HL-60 (cell line): ENCODE measurements at regions not wholly inside any gene's neighbourhood (a gene's known extent, or its start where the extent isn't known, plus 50 kb on each side); places are given as distances from the start of the nearest gene placed in this dataset.

Experiments
- DNase-seq, 2 experiments: peaks; one replicate each; pipeline ENCODE4 v3.0.0-alpha.2; 2010 to 2020; ENCODE audit warnings: low read depth in 1 of 2, low spot score in 1 of 2
- H3K27ac ChIP-seq: fragments of 250-450 bp; sonication (Bioruptor Pico); replicated peaks from 2 replicates; pipeline ENCODE4 v1.5.1; 2020; ENCODE audit warnings: mild to moderate bottlenecking, moderate library complexity
- H3K27me3 ChIP-seq: fragments of 250-450 bp; sonication (Bioruptor Pico); 2 replicates; pipeline ENCODE4 v1.5.1; 2021; ENCODE audit warnings: mild to moderate bottlenecking, moderate library complexity; ENCODE audit not compliant: insufficient read depth, poor library complexity, severe bottlenecking
- H3K4me3 ChIP-seq: replicated peaks from 2 replicates; pipeline ENCODE4 v1.5.1; 2011; ENCODE audit warnings: mild to moderate bottlenecking, control low read depth, low read length; ENCODE audit not compliant: insufficient read depth
- CTCF ChIP-seq: IDR thresholded peaks from one replicate; pipeline ENCODE4 v1.5.1; 2011; ENCODE audit warnings: low read length, control low read depth, inconsistent platforms; ENCODE audit not compliant: insufficient read depth
- GABPA ChIP-seq: IDR thresholded peaks from 2 replicates; pipeline ENCODE4 v1.6.1; 2012; ENCODE audit warnings: low read depth
- POLR2AphosphoS5 ChIP-seq: IDR thresholded peaks from 2 replicates; pipeline ENCODE4 v1.6.1; 2012; ENCODE audit warnings: low read depth
- REST ChIP-seq: IDR thresholded peaks from 2 replicates; pipeline ENCODE4 v1.6.1; 2012; ENCODE audit warnings: low read depth; ENCODE audit not compliant: insufficient replicate concordance
- SPI1 ChIP-seq: IDR thresholded peaks from 2 replicates; pipeline ENCODE4 v1.6.1; 2012; ENCODE audit warnings: low read depth, mild to moderate bottlenecking, borderline replicate concordance

GRCh38 chr15:36495456-36495991 lies 83.9 kb upstream of the CDIN1 start:
- TF ChIP-seq GABPA (no peak), SPI1 (no peak), POLR2AphosphoS5 (no peak), REST (no peak), CTCF (no peak)

GRCh38 chr15:36497901-36498300 lies 81.5 kb upstream of the CDIN1 start:
- H3K4me3 ChIP-seq = no peak overlapping the region
- DNase-seq = no peak
- no peak overlapping the region for H3K27ac ChIP-seq
- no peak for TF ChIP-seq POLR2AphosphoS5
- TF ChIP-seq SPI1 = no peak
- TF ChIP-seq CTCF = no peak
- TF ChIP-seq GABPA = no peak
- no peak for TF ChIP-seq REST
- no peaks in the 10 kb centered on the region for H3K27me3 ChIP-seq

More at GRCh38 chr15:36495456-36495991, 83.9 kb upstream of the CDIN1 start:
- Histone ChIP-seq H3K27me3 (no peaks in the 10 kb centered on the region), H3K27ac (no peak overlapping the region), H3K4me3 (no peak overlapping the region)
- no peak for DNase-seq

GRCh38 chr15:36498401-36498800 lies 81.0 kb upstream of the CDIN1 start:
- Histone ChIP-seq H3K27ac (no peak overlapping the region), H3K27me3 (no peaks in the 10 kb centered on the region), H3K4me3 (no peak overlapping the region)
- TF ChIP-seq CTCF (no peak), REST (no peak), SPI1 (no peak), POLR2AphosphoS5 (no peak), GABPA (no peak)
- no peak for DNase-seq
